ENCODE measurements at regions not wholly inside any gene's neighbourhood (a gene's known extent, or its start where the extent isn't known, plus 50 kb on each side); places are given as distances from the start of the nearest gene placed in this dataset.

DNA sequence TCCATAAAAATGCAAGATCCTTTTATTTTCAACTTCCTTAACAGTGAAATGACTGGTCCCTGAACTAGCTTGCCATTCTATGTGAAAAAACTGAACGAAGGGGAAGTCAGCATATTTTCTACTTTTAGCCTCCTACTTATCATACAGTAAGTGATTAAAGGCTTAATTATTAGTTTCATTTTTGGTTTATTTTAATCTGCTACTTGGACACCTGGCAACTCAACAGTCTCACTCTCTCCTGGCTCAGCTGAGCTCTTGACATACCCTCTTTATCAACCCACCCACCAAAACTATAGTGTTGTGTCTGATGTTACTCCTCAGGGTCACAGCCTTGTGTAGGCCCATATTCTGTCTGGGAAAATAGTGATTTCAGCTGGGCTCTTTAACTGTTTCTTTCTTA is 86.2 kb upstream of the CPXCR1 start:
- no peak overlapping the region for H3K4me3 ChIP-seq (ENCODE audit: low read depth, low read length)
- no peaks in the 10 kb centered on the region for H3K36me3 ChIP-seq (ENCODE audit: control insufficient read depth, insufficient read depth, low read length)
- no peak for DNase-seq (ENCODE audit: low read depth)
- H3K27me3 ChIP-seq (ENCODE audit: control insufficient read depth, insufficient read depth, low read length), result no peaks in the 10 kb centered on the region
- no peak for TF ChIP-seq CTCF (IDR thresholded peaks at IDR 0.05; ENCODE audit: insufficient read depth, low read length, poor library complexity, severe bottlenecking)

DNA sequence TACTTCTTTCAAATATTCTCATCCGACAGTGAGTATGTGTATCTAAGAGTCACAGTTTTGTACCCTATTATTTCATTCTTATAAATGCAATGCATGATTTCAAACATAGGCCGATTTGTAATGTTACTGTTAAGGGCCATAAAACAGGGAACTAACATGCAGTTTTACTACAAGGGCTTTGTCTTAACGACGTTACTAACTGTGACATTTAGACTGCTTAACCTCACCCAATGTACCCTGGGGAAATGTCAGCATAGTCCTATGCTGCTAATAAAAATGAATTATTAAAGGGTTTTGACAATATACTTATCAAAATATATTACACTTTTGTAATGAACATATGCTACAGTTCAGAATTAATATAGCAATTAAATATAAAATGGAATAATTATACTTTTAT is 74.8 kb upstream of the CPXCR1 start:
- no peak for DNase-seq (ENCODE audit: low read depth)
- no peak overlapping the region for H3K4me3 ChIP-seq (ENCODE audit: low read depth, low read length)
- TF ChIP-seq CTCF (IDR thresholded peaks at IDR 0.05; ENCODE audit: insufficient read depth, low read length, poor library complexity, severe bottlenecking), result no peak
- no peaks in the 10 kb centered on the region for H3K27me3 ChIP-seq (ENCODE audit: control insufficient read depth, insufficient read depth, low read length)
- no peaks in the 10 kb centered on the region for H3K36me3 ChIP-seq (ENCODE audit: control insufficient read depth, insufficient read depth, low read length)

Data from kidney epithelial cell (primary cell).